CD1c-positive myeloid dendritic cell (primary cell): ENCODE measurements at regions not wholly inside any gene's neighbourhood (a gene's known extent, or its start where the extent isn't known, plus 50 kb on each side); places are given as distances from the start of the nearest gene placed in this dataset.
"Not testable (repeated sequence)": the region's sequence is repeated elsewhere in the genome, so short reads cannot be mapped to it uniquely, and the experiment has no call there.

Source experiments
- DNase-seq: peaks from one replicate; pipeline ENCODE4 v3.0.0-alpha.2; 2016; ENCODE audit errors: extremely low spot score

DNA sequence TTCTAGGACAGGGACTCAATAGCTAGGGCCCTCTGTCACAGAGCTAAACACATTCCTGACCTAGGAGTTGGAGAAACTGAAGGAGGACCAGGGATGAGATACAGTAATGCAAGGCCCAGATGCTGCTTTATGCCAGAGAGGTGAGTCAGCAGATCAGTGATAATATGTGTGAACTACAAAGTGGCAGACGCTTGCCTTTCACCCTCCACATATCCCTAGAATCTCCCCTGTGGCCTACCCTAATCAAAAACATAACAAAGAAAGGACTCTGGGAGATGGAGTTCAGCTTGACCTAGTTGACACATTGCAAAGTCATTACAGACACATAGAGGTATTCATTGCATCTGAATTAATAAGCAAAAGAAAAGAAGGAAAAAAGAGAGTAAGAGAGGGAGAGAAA is 417.6 kb upstream of the DYNLRB2 start:
- no peak for DNase-seq

- DNase-seq: no peak
Observed at GRCh38 chr16:80122115-80122514, 418.7 kb upstream of the DYNLRB2 start.

DNA sequence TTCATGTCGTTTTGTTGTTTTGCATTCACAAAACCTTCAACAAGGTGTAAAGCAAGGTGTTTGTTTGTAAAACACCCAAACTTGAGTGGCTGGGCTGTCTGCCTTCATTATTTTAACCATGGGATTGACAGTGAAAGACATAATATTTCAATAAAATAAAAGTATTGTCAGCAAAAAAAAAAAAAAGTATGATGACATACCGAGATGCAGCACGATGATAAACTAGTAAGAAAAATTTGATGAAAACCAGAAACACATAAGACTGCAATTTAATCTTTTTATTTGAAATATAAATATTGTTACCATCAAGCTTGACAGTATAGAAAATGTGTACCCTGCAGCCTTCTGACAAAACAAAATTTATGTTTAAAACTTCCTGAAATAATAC is 419.3 kb upstream of the DYNLRB2 start:
- no peak for DNase-seq

DNA sequence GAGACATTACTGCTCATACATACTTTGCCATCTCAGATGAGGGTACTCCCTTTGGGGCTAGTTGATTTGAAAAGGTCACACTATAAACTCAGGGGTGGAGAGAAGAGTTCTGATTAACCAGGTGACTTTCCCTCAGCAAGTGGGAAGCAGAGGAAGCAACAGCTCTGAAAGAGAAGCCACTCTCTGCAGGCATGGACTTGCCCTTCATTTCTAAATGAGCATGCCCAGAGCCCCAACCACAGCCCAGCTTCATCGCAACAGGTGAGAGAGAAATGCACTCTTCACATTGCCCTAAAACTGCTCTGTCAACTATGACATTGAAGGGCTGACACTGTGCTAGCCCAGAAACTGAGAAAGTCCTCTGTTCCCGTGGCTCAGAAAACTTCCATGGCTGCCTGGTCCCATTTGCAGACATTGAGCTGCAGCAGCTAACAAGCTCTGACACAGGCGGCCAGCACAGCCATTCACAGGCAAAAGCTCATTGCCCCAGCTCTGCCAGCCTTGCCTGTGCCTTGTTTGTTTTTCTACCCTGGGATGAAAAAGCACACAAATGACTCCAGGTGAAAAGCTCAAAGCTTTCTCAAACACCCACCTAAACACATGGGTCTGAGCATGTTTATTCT is 419.8 kb upstream of the DYNLRB2 start:
- no peak for DNase-seq

DNA sequence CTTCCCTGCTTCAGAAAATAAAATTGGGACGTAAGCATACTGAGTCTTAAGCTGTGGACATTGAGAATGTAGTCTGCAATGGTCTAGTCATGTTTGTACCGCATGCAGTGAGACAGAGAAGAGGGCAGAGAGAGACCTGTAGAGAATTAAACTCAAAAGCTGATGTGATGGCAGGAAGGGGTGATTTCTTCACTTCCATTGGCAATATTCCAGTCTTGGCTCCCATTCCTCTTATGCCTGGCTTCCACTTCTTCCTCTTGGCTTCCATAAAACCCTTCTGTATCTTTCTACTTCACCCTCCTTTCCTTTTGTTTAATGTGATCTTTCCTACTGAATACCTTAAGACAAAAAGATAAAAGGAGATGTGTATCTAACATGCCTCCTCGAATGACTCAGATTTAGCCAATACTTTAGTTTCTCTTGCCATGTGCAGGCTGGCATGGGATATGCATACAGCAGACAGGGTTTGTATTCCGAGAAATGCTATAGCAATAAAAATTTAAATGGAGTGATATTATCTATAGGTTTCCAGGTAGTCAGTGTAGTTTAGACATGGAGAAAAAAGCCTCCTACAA is 423.1 kb upstream of the DYNLRB2 start:
- DNase-seq: no peak

- DNase-seq: no peak
Observed at GRCh38 chr16:80116711-80117110, 424.1 kb upstream of the DYNLRB2 start.

- DNase-seq: no peak
Observed at GRCh38 chr16:80114699-80115098, 426.1 kb upstream of the DYNLRB2 start.

DNA sequence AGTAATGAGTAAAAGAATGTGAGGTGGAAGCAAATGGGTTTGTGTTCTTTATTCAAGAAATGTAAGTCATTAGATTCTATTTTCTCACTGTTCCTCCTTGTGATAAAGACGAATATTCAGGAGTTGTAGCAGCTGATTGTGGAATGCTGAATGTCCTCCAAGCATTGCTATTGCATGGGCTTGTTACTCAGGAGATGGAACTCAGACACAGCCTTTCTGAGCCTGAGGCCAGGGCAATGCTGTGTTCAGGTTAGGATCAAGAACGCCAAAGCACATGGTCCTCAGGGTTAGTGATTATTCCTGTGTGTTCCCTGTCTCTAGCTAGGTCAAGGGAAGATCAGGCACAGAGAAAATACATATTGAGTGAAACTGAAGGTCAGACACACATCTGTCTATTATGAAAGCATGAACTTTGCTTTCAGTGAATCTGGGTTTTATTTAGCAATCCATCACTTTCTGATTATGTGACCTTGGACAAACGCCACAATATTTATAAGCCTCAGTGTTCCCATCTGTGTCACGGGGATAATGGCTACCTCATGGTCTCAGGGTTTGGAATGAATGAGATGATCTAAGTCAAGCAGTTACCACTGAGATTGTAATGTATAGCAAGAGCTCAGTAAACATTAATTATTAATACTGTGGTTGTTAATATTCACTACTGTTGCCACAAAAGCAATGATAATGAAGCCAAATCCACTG is 426.8 kb upstream of the DYNLRB2 start:
- no peak for DNase-seq

GRCh38 chr16:80109581-80109980 is 431.2 kb upstream of the DYNLRB2 start:
- no peak for DNase-seq

GRCh38 chr16:80107900-80108299 is 432.9 kb upstream of the DYNLRB2 start:
- no peak for DNase-seq

DNA sequence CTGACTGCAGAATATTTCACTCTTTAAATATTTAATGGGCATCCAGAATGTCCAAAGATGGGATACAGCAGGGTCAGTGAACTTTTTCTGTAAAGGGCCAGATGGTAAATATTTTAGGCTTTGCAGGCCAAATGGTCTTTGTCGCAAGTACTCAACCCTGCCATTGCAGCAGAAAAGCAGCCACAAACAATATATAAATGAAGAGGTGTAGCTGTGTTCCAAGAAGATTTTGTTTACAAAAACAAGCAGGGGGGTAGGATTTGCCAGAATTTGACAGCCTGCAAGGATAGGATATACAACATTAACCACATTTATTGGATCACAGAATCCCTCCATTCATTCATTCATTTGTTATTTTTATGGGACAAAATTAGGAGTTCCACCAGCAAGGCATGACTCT is 435.0 kb upstream of the DYNLRB2 start:
- DNase-seq: no peak

DNA sequence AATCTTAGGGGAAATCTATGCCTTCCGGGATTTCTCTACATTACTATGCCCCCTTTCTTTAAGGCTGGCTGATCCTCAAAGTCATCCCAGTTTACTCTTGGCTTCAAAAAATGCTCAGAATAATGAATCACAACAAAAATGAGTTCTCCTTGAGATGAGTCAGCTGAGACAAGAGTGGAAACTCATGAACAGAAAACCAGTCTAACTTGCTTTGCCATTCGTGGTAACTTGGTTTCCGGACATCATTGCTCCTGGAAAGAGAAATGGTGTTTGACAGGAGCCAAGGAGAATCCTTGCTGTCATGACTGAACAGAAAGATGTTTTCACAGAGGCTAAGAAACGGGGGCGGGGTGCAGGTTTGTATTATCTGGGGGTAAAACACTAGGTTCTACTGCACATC is 435.6 kb upstream of the DYNLRB2 start:
- no peak for DNase-seq

GRCh38 chr16:80104401-80104800 is 436.4 kb upstream of the DYNLRB2 start:
- DNase-seq: no peak

DNA sequence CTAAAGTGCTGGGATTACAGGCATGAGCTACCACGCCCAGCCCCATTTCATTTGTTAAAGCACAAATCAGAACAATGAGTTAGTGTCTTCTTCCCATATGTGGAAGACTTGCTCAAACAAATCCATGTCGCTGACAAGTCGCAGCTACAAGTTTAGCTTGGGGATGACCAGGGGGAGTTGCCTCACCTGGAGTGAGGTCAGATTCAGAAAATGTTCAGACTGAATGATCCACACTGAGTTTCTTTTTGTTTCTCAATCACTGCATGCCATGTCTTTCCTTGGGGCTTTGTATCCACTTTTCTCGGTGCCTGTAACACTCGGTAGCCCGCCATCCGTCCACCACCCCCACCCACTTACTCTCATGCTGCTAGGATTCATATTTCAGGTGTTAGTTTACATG is 437.3 kb upstream of the DYNLRB2 start:
- DNase-seq: no peak

- no peak for DNase-seq
Observed at GRCh38 chr16:80100846-80101451, 439.8 kb upstream of the DYNLRB2 start.

- no peak for DNase-seq
Observed at GRCh38 chr16:80100186-80100585, 440.6 kb upstream of the DYNLRB2 start.

DNA sequence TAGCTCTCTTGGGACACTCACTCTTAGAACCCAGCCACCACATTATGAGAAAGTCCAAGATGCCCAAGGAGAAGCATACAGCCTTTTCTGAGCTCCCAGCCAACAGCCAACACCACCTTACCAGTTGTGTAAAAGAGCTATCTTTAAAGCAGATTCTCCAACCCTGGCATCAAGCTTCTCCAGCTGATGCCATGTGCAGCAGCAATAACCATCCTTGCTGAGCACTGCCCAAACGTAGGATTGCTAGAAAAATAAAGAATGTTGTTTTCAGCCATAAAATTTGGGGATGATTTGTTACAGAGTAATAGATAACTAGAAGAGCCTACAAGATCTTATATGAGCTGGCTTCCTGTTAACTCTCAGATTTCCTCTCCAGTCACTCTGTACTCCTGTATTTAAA is 443.7 kb upstream of the DYNLRB2 start:
- no peak for DNase-seq

DNA sequence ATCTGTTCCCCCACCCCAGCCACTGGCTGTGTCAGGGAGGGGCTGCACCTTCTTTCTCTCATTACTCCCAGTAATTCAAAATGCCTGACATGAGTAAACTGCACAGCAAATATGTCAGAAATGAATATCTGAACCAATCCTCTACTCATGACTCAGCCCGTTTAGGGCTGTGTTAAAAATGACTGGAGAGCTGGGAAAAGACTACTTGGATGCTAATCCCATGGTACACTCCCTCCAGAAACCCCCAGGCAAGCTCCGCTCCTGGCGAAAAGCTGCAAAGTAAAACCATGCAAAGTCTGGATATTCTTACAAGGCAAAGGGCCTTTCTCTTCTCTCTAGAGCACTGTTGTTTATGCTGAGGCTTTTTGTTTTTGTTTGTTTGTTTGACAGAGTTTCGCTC is 448.1 kb upstream of the DYNLRB2 start:
- DNase-seq: no peak

- DNase-seq: not testable (repeated sequence)
Observed at GRCh38 chr16:80091453-80091852, 449.3 kb upstream of the DYNLRB2 start.

DNA sequence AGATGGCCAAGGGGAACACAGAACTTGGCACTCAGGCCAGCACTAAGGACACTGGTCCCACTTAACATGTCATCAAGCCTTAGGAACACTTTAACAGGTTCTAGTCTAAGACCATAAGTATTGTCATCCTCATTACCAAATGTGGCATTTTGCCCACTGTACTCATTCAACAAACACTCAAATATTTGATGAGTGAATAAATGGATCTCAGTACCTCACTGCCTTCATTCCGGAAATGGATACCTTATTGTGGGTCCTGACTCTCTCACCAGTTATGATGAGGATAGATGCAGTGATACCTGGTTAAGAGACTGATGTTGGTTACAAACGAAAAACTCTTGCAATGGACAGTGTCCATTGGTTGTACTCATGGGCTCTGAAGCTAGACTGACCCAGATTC is 455.2 kb upstream of the DYNLRB2 start:
- DNase-seq: no peak

DNA sequence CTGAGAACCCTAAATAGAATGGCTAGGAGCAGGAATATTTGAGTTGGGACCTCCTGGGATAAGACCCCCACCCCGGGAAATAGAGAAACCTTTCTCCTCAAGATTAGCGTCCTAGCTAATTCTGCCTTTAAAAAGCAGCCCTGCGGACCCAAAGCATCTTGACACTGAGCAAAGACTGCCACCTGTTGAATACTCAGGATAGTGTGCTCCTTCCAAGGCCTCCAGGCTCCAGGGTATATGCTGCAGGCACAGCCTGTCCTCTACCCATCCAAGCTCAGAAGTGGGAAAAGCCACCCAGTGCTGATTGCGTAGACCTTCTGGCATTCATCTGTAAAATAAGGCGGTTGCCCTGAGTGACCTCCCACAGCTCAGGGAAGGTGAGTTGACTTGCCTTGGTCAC is 456.2 kb upstream of the DYNLRB2 start:
- DNase-seq: peak; percentile 5

DNA sequence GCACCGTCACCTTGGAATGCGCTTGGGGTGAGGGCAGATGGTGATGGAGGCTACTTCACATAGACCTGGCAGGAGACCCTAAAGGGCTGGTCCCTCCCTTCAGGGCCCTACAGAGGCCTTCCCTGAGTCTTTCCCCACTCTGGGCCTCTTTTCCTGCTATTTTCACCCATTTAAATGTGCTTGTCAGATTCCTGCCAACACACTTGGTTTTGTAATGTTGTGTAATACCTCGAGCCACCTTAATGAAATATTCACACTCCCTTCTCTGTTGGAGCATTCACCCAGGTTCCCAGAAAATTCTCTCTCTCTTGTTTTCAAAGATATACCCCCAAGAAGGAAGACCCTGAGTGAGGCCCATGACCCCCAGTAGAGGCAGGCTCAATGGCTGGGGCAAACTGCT is 456.6 kb upstream of the DYNLRB2 start:
- no peak for DNase-seq

DNA sequence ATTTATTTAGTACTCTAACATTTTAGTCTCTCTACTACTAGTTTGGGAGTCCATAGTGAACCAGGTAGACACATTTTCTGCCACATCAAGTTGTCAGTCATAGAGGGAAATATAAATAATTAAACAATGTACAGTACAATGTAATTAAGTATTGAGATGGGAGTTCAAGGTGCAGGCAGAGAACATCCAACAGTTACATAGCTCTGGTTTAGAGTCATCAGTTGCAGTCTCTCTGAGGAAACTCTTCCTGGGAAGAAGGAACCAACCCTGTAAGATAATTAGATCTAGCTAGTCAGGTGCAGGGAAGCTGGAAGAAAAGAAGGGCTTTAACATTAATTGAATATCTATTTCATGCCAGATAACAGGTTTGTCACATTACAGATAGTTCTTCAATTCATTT is 457.9 kb upstream of the DYNLRB2 start:
- DNase-seq: no peak
